ENCODE measurements at regions not wholly inside any gene's neighbourhood (a gene's known extent, or its start where the extent isn't known, plus 50 kb on each side); places are given as distances from the start of the nearest gene placed in this dataset.
"Not testable (repeated sequence)": the region's sequence is repeated elsewhere in the genome, so short reads cannot be mapped to it uniquely, and the experiment has no call there.

DNA sequence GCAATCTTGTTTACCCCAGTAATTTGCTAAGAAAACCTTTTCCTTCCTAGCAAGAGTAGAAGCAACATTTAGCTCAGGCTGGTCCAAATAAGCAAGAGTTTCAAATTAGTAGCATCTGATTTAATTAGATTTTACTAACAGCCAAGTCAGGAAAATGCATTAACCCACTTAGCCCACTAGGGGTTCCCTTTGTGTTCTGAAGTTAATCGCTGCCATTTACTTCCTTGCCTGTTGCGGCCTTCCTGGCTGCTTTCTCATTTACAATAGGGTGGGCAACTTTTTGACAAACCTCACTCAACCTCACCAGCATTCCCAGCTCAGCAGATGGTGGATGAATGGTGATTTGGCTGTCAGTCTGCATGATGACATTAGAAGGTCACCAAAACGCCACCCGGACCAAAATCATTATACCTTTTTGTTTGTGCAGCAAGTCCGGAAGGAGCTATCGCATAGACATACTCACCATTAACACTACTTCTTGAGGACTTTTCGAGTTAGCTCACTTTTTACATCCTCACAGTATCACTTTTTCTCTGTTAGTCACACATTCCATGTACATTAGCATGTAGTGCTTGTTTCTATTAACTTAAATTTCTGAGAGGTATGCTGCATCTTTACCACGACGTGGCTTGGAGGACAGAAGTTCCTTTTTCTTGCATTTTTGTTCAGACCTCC lies 101.5 kb upstream of the SETBP1 start:
- DNase-seq (ENCODE audit: low read depth): no peak
- H3K4me3 ChIP-seq (ENCODE audit: low read length): no peak overlapping the region
- TF ChIP-seq, protein P1, sequence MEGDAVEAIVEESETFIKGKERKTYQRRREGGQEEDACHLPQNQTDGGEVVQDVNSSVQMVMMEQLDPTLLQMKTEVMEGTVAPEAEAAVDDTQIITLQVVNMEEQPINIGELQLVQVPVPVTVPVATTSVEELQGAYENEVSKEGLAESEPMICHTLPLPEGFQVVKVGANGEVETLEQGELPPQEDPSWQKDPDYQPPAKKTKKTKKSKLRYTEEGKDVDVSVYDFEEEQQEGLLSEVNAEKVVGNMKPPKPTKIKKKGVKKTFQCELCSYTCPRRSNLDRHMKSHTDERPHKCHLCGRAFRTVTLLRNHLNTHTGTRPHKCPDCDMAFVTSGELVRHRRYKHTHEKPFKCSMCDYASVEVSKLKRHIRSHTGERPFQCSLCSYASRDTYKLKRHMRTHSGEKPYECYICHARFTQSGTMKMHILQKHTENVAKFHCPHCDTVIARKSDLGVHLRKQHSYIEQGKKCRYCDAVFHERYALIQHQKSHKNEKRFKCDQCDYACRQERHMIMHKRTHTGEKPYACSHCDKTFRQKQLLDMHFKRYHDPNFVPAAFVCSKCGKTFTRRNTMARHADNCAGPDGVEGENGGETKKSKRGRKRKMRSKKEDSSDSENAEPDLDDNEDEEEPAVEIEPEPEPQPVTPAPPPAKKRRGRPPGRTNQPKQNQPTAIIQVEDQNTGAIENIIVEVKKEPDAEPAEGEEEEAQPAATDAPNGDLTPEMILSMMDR (conservative IDR thresholded peaks at IDR 0.05; ENCODE audit: low read depth, low read length): peak; percentile 67

DNA sequence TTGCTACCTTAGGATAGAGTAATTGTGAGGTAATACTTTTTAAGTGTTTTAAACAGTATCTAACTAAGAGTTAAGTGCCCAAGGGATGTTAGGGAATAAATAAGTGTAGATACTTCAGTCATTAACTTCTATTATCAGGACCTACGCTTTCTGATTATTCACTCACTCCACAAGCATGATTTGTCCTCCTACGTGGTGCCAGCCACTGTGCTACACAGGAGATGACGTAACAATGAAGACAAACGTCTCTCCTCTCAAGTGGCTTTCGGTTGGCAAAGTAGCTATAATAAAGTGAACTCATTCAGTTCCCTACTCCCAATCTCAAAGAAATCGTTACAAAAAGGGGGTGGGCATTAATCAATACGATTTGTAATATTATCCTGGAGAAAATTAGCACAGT lies 100.9 kb upstream of the SETBP1 start:
- no peak overlapping the region for H3K4me3 ChIP-seq (ENCODE audit: low read length)
- DNase-seq (ENCODE audit: low read depth): no peak
- TF ChIP-seq, protein P1 (conservative IDR thresholded peaks at IDR 0.05; ENCODE audit: low read depth, low read length): no peak

DNA sequence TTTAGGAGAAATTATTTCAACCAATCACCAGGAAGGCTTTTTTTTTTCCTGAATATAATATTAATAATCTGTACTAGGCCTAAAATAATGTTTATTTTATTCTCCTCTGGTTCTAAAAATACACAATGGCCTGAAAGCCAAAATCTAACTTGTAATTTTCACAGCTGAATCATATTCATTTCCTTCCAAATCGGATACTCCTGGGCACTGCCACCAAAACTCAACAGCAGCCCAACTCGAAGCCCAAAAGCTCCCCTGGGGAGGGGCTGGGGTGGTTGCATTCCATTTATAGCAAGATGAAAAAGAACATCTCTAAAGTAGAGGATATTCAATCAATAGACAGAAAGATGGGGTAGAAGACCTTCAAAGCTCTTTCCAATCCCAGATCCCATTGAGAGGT lies 100.5 kb upstream of the SETBP1 start:
- TF ChIP-seq, protein P1 (conservative IDR thresholded peaks at IDR 0.05; ENCODE audit: low read depth, low read length): no peak
- no peak overlapping the region for H3K4me3 ChIP-seq (ENCODE audit: low read length)
- DNase-seq (ENCODE audit: low read depth): no peak

DNA sequence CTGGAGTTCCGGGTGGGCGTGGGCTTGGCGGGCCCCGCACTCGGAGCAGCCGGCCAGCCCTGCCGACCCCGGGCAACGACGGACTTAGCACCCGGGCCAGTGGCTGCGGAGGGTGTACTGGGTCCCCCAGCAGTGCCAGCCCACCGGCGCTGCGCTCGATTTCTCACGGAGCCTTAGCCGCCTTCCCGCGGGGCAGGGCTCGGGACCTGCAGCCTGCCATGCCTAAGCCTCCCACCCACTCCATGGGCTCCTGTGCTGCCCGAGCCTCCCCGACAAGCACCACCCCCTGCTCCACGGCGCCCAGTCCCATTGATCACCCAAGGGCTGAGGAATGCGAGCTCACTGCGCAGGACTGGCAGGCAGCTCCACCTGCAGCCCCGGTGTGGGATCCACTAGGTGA lies 99.9 kb upstream of the SETBP1 start:
- not testable (repeated sequence) for H3K4me3 ChIP-seq (ENCODE audit: low read length); DNase-seq (ENCODE audit: low read depth)

DNA sequence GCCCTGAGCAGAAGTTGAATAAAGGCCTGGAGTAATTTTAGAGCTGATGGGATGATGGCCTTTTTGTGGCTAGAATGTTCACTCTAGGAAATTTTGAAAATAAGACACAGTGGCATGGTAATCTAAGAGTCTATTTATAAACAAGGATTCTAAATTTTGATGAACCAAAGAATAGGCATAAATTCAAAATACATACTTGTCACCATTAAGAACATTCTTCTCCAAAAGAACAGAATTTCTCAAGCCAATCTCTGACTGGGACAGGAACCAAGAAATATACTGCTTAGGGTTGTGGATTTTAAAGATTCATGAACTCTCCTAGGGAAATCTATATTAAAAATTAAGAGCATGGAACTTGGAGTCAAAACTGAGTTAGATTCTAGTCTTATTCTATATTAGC lies 98.2 kb upstream of the SETBP1 start:
- TF ChIP-seq, protein P1 (conservative IDR thresholded peaks at IDR 0.05; ENCODE audit: low read depth, low read length): no peak
- no peak for DNase-seq (ENCODE audit: low read depth)
- H3K4me3 ChIP-seq (ENCODE audit: low read length): no peak overlapping the region

DNA sequence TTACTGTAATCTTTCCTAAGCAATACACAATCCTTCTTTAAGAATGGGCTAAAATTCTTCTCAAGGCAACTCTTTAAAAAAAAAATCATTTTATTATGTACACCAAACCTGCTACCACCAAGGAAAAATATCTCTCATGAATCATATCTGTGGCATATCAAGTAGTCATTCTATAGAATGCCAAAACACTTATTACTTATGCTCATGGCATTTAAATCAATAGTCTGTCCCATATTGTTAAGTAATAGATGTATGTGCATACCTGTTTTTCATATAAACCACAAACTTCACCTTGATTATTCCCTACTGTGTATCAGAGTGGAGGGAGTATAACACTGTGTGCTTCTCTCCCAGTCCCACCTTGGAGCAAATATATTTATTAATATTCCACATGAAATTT lies 95.8 kb upstream of the SETBP1 start:
- DNase-seq (ENCODE audit: low read depth): no peak
- TF ChIP-seq, protein P1 (conservative IDR thresholded peaks at IDR 0.05; ENCODE audit: low read depth, low read length): no peak
- H3K4me3 ChIP-seq (ENCODE audit: low read length): no peak overlapping the region

DNA sequence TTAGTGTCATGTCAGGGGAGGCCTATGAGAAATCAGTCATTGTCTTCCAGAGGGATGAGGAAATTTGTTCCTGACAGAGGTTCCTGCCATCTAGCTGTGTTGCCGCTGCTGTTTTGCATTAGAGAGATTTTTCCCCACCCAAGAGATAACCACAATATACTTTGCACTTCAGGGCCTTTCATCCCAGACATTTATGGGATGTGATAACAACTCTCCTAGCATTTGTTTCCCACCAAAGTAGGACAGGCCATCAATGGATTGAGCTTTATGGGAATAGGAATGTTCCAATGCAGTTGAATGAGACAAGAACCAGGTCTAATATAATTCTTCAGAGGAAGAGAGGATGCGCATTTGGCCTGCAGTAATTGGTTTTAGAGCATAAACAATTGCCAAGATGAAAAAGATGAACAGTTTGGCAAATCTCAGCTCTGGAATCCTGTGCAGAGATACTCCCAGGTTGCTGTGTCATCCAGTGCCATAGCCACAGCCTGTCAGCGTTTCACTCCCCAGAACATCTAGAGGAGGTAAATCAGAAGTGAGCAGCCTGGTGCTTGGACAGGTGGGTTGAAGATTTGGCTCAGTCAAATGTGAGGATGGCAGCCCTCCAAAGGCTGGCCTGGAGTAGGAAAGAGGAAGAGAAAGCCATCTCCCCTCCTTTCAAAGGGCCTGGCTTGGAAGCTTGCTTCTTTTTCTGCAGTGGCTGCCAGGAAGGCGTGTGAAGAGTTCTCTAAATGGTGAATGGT lies 93.7 kb upstream of the SETBP1 start:
- no peak for DNase-seq (ENCODE audit: low read depth)
- H3K4me3 ChIP-seq (ENCODE audit: low read length): no peak overlapping the region
- TF ChIP-seq, protein P1 (conservative IDR thresholded peaks at IDR 0.05; ENCODE audit: low read depth, low read length): no peak

Measured in retinal pigment epithelial cell (primary cell).